Mesodermal cell (in vitro differentiated cells): ENCODE measurements at regions not wholly inside any gene's neighbourhood (a gene's known extent, or its start where the extent isn't known, plus 50 kb on each side); places are given as distances from the start of the nearest gene placed in this dataset.

Experiments used
- H3K27ac ChIP-seq: 2 replicates; pipeline ENCODE4 v1.7.0; 2013; ENCODE audit warnings: mild to moderate bottlenecking, low read depth, low read length, moderate library complexity; ENCODE audit not compliant: severe bottlenecking
- H3K36me3 ChIP-seq: 2 replicates; pipeline ENCODE4 v1.7.1; 2013; ENCODE audit warnings: mild to moderate bottlenecking, low read length, moderate library complexity; ENCODE audit not compliant: control insufficient read depth, insufficient read depth
- H3K4me1 ChIP-seq: one replicate; pipeline ENCODE4 v1.7.1; 2013; ENCODE audit warnings: mild to moderate bottlenecking, low read length; ENCODE audit not compliant: insufficient read depth, control insufficient read depth, poor library complexity, severe bottlenecking
- H3K4me3 ChIP-seq: 2 replicates; pipeline ENCODE4 v1.7.0; 2013; ENCODE audit warnings: low read length, control low read depth, mild to moderate bottlenecking; ENCODE audit not compliant: insufficient read depth, poor library complexity, severe bottlenecking; ENCODE audit errors: extremely low read depth
- H3K9me3 ChIP-seq: 2 replicates; pipeline ENCODE4 v1.7.1; 2013; ENCODE audit warnings: mild to moderate bottlenecking, low read length, moderate library complexity; ENCODE audit not compliant: control insufficient read depth
- WGBS, 2 experiments: methylation state at CpG; one replicate each; pipeline ENCODE4 v1.1.5; 2013; ENCODE audit warnings: missing lambda C conversion rate in 2 of 2; ENCODE audit not compliant: insufficient coverage in 2 of 2; 5-methylcytosine and 5-hydroxymethylcytosine counted together

DNA sequence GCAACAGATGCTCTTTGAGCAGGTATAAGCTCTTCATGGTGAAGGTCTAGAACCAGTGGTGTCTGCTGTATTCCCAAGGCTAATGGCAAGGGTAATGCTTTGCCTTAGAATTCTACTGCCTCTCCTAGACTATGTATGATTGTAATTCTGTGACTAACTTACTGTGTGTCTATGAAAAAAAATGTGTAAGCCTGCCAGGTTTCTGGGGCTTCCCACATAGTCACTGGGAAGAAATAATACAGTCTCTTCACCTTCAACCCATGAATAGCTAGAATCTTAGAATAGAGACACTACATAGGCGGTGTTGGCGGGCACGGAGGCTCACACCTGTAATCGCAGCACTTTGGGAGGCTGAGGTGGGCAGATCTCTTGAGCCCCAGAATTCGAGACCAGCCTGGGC is 84.1 kb downstream of the C11orf91 start:
- peaks cover 4% of the 10 kb centered on the region for H3K4me1 ChIP-seq
- no peaks in the 10 kb centered on the region for H3K36me3 ChIP-seq
- no peak overlapping the region for H3K4me3 ChIP-seq
- no peak overlapping the region for H3K27ac ChIP-seq
- no peaks in the 10 kb centered on the region for H3K9me3 ChIP-seq
- 88 to 100% methylated on average over 4 of the region's 5 CpGs for WGBS, 2 experiments

DNA sequence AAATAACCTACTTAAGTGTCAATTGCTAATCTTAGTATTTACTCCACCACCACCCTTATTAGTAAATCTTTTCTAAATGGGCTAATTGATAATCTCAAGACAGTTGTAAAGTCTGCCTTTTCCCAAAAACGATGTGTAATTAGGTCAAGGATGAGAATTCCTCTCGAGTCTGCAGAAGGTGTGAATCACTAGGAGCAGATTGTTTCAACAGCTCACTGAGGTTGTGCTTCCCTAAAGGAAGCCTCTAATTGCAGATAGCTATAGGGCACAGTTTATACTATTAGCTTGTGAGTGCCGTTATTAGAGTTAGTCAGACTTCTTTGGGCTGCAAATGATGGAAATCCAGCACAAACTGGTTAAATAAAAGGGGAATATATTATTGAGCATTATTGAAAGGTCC is 84.9 kb downstream of the C11orf91 start:
- Histone ChIP-seq H3K9me3 (no peaks in the 10 kb centered on the region), H3K36me3 (peaks cover 4% of the 10 kb centered on the region), H3K27ac (no peak overlapping the region), H3K4me1 (peaks cover 2% of the 10 kb centered on the region), H3K4me3 (no peak overlapping the region)
- WGBS, 2 experiments, result 78 to 83% methylated on average over 2 to 3 of the region's 3 CpGs

DNA sequence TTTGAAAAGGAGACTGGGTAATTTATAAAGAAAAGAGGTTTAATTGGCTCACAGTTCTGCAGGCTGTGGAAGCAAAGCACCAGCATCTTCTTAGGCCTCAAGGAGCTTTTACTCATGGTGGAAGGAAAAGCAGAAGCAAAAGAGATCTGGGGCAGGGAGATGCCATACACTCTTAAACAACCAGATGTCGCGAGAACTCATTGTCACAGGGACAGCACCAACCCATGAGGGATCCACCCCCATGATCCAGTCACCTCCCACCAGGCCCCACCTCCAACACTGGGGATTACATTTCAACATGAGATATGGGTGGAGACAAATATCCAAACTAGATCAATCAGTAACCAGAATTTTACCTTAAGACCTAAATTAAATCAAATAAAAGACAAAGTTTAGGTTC is 87.2 kb downstream of the C11orf91 start:
- Histone ChIP-seq H3K4me1 (no peaks in the 10 kb centered on the region), H3K4me3 (no peak overlapping the region), H3K36me3 (peaks cover 4% of the 10 kb centered on the region), H3K27ac (no peak overlapping the region), H3K9me3 (no peaks in the 10 kb centered on the region)
- WGBS, 2 experiments, result no CpG with 5 or more reads among the region's 2 CpGs

DNA sequence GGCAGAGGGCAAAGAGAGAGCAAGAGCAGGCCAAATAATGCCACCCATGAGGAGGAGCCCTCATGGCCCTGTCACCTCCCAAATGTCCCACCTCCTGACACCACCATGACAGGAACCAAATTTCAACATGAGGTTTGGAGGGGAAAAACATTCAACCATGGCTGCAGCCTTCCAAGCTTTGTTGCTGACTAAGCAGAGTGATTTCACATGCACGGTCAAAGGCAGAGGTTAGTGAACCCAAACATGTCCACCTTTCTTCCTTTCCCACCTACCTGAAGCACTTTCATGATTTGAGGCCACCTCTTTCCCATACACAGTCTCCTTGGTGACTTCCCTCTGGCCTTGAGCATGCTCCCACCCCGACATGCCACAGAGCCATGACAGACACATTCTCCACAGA is 89.7 kb downstream of the C11orf91 start:
- Histone ChIP-seq H3K36me3 (peaks cover 4% of the 10 kb centered on the region), H3K4me3 (no peak overlapping the region), H3K27ac (no peak overlapping the region), H3K4me1 (no peaks in the 10 kb centered on the region), H3K9me3 (no peaks in the 10 kb centered on the region)
- WGBS, 2 experiments, result 85 to 100% methylated on average over 1 of the region's 2 CpGs

DNA sequence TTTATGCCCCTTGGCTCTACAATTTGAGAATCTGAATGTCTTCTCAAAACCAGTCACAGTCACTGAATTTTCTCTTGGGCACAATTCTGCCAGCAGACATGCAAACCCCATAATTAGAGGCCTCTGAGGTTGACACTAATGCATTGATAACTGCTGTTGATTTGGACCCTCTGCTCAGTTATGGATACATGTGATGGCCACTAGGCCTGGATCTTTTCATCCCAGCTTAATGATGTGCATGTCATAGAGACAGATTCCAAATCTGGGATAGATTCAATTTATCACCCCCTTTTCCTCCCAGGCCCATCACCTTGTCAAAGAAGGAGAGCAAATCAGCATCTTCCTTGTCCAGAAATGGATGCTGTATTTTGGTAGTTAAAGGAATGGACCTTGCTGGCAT is 92.2 kb downstream of the C11orf91 start:
- Histone ChIP-seq H3K9me3 (no peaks in the 10 kb centered on the region), H3K4me1 (no peaks in the 10 kb centered on the region), H3K36me3 (peaks cover 4% of the 10 kb centered on the region), H3K27ac (no peak overlapping the region), H3K4me3 (no peak overlapping the region)

DNA sequence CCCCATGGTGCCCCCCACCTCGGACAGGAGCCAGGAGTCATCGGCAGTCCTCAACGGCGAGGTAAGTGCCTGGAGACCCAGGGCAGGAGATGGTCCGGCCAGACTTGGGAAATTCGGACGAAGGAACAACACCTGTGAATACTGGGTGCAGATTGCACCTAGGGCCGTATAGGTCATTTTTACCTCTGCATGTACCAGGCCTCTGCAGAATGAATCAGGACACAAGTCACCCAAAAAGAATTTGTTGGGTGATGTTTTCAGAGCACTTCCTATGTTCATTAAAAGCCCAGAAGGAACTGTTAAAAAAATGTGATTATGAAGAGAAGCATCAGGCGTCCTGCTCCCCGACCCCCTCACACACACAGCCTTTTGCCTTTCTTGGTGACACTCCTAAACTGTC is 93.9 kb downstream of the C11orf91 start:
- Histone ChIP-seq H3K4me1 (no peaks in the 10 kb centered on the region), H3K9me3 (no peaks in the 10 kb centered on the region), H3K36me3 (peaks cover 4% of the 10 kb centered on the region), H3K4me3 (no peak overlapping the region), H3K27ac (no peak overlapping the region)
- WGBS, 2 experiments, result 91 to 98% methylated on average over 6 to 9 of the region's 10 CpGs

DNA sequence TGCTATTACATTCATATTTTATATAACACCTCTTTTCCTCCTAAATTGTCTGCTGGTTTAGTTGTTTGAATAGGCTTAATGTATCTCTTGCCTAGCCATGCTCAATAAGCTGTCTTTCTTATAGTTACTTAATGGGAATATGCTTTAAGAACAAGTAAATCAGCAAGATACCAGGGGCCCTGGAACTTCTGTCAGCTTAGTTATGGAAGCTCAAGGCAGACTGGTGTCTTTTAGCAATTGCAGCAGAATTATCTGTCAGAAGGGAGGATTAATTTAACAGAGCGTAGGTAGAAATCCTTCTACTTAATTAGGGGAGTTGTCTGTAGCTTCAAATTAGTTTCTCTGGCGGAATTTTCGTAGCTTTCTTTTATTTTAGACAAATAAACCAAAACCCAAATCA is 94.9 kb downstream of the C11orf91 start:
- whole genome bisulfite sequencing, 2 experiments, result no CpG with 5 or more reads among the region's 3 CpGs
- H3K36me3 ChIP-seq, result no peaks in the 10 kb centered on the region

DNA sequence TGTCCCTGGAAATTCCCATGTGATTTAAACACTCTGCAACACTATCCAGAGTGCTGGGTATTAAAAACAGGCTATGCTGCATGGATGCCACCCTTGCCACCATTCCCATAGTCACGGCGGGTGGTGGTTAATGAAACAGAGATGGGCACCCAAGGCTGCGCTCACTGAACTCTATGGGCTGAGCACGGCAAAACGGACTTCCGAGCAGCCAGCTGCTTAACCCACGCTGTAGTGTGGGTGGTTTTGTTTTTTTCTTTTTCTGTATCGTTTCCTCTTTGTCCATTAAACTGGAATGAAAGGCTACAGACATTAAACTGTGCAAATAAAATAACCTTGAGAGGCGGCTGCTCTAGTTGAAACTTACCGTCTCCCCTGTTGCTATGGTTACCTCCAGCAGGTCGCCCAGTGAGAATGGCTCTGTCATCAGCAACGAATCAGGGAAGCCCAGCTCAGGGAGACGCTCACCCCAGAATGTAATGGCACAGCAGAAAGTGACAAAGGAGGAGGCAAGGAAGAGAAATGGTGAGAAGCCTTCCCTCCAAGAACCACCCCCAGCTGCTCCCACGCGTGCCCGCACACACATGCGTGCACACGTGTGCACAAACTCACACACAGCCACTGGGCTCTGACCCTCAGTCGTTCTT is 102.1 kb downstream of the C11orf91 start:
- Histone ChIP-seq H3K27ac (no peak overlapping the region), H3K4me3 (no peak overlapping the region), H3K36me3 (no peaks in the 10 kb centered on the region), H3K9me3 (no peaks in the 10 kb centered on the region), H3K4me1 (no peaks in the 10 kb centered on the region)
- 71 to 76% methylated on average over 9 to 10 of the region's 19 CpGs for WGBS, 2 experiments

More for the DNA sequence above, 94.9 kb downstream of the C11orf91 start:
- H3K9me3 ChIP-seq, result no peaks in the 10 kb centered on the region
- no peak overlapping the region for H3K27ac ChIP-seq
- H3K4me3 ChIP-seq, result no peak overlapping the region
- no peaks in the 10 kb centered on the region for H3K4me1 ChIP-seq

DNA sequence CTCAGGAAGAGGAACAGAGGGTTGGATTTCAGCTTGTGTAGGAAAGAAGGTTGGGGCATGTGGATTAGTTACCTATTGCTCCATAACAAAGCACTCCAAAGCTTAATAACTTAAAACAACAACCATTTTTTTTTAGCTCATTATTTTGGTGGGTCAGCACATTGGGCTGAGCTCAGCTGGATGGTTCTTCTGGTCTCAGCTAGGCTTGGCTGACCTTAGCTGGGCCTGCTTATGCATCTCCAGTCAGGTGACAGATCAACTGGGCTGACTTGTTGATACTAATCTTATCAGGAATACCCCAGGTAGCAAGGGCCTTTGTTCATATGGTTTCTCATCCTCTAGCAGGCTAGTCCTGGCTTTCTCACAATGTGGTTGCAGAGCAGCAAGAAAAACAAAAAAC is 106.4 kb downstream of the C11orf91 start:
- H3K4me1 ChIP-seq, result no peaks in the 10 kb centered on the region
- H3K27ac ChIP-seq, result no peak overlapping the region
- no peaks in the 10 kb centered on the region for H3K36me3 ChIP-seq
- H3K9me3 ChIP-seq, result no peaks in the 10 kb centered on the region
- no peak overlapping the region for H3K4me3 ChIP-seq

DNA sequence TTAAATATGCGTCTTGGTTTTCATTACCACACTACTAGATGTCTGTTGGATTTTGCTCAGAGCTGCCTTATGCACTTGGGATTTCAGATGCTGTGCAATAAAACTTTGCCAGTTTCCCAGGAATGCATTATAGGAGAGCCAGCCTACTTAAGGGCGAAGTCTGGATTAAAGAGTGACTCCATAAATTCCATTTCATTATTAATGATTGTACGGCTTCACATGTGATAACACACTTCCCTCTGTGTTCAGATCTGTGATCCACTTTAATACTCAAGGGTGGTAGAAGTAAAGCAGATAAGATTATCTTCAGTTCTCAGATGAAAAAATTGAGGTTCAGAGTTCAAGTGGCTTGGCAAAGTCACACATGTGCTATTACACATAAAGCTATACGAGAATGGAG is 110.2 kb downstream of the C11orf91 start:
- WGBS, 2 experiments, result 90 to 100% methylated on average over 1 to 2 of the region's 4 CpGs
- Histone ChIP-seq H3K4me1 (no peaks in the 10 kb centered on the region), H3K9me3 (no peaks in the 10 kb centered on the region), H3K4me3 (no peak overlapping the region), H3K27ac (no peak overlapping the region), H3K36me3 (no peaks in the 10 kb centered on the region)

DNA sequence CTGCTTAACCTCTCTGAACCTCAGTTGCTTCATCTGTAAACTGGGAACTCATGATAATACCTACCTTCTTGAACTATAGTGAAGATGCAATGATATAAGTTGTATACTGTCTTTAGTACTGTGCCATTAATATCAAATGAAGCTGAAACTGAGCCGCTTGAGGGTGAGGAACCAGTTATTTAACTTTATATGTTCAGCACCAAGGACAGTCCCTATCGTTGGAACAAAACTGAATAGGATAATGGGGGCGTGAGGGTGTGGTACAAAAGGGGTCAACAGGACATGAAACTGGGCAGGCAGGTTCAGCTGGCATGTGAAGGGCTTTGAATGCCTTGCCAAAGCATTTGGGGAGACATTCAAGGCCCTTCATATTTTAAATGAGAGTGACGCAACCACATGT is 112.6 kb downstream of the C11orf91 start:
- H3K36me3 ChIP-seq, result peaks cover 13% of the 10 kb centered on the region
- H3K9me3 ChIP-seq, result no peaks in the 10 kb centered on the region
- no peak overlapping the region for H3K27ac ChIP-seq
- no peaks in the 10 kb centered on the region for H3K4me1 ChIP-seq
- no peak overlapping the region for H3K4me3 ChIP-seq
- WGBS, 2 experiments, result 84 to 86% methylated on average over 4 of the region's 4 CpGs
